Right lobe of liver (tissue), 4 donors: ENCODE measurements at regions not wholly inside any gene's neighbourhood (a gene's known extent, or its start where the extent isn't known, plus 50 kb on each side); places are given as distances from the start of the nearest gene placed in this dataset.

ENCODE experiments used
- POLR2A ChIP-seq: fragments of 450-650 bp; IDR thresholded peaks from one replicate; pipeline ENCODE4 v1.6.1; 2017; ENCODE audit warnings: antibody characterized with exemption, mild to moderate bottlenecking
- TF ChIP-seq, protein P1 (sequence below), 4 donors: fragments of 200-600 bp in 3 of 4; fragments of 450-650 bp in 1 of 4; IDR thresholded peaks; one replicate each; pipeline versions ENCODE4 v1.5.1 to v1.8.0; 2016 to 2022; ENCODE audit warnings: antibody characterized with exemption in 4 of 4, mild to moderate bottlenecking in 2 of 4
- donor health status: DM: no; HTN: no; CAD: no.
- donor health status: DM: no; HTN: no; CAD: no.
- donor health status: DM: no; HTN: yes; CAD: no.

- TF ChIP-seq, protein P1, sequence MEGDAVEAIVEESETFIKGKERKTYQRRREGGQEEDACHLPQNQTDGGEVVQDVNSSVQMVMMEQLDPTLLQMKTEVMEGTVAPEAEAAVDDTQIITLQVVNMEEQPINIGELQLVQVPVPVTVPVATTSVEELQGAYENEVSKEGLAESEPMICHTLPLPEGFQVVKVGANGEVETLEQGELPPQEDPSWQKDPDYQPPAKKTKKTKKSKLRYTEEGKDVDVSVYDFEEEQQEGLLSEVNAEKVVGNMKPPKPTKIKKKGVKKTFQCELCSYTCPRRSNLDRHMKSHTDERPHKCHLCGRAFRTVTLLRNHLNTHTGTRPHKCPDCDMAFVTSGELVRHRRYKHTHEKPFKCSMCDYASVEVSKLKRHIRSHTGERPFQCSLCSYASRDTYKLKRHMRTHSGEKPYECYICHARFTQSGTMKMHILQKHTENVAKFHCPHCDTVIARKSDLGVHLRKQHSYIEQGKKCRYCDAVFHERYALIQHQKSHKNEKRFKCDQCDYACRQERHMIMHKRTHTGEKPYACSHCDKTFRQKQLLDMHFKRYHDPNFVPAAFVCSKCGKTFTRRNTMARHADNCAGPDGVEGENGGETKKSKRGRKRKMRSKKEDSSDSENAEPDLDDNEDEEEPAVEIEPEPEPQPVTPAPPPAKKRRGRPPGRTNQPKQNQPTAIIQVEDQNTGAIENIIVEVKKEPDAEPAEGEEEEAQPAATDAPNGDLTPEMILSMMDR (IDR thresholded peaks at IDR 0.05), result no peak
- TF ChIP-seq POLR2A, result no peak
Observed at GRCh38 chr12:19970821-19971220, 397.5 kb upstream of the PDE3A start.
